Activated CD4-positive, CD25-positive, alpha-beta regulatory T cell treated with anti-CD3 and anti-CD28 coated beads, Interleukin-2, amount 50 U/mL, for 16 hours (primary cell): ENCODE measurements at regions not wholly inside any gene's neighbourhood (a gene's known extent, or its start where the extent isn't known, plus 50 kb on each side); places are given as distances from the start of the nearest gene placed in this dataset.
A peak's percentile ranks its signal among the peaks of the same experiment; 100 is the strongest.

Experiments
- DNase-seq: peaks from one replicate; pipeline ENCODE4 v3.0.0-alpha.2; 2020; ENCODE audit warnings: low read depth, low spot score

DNA sequence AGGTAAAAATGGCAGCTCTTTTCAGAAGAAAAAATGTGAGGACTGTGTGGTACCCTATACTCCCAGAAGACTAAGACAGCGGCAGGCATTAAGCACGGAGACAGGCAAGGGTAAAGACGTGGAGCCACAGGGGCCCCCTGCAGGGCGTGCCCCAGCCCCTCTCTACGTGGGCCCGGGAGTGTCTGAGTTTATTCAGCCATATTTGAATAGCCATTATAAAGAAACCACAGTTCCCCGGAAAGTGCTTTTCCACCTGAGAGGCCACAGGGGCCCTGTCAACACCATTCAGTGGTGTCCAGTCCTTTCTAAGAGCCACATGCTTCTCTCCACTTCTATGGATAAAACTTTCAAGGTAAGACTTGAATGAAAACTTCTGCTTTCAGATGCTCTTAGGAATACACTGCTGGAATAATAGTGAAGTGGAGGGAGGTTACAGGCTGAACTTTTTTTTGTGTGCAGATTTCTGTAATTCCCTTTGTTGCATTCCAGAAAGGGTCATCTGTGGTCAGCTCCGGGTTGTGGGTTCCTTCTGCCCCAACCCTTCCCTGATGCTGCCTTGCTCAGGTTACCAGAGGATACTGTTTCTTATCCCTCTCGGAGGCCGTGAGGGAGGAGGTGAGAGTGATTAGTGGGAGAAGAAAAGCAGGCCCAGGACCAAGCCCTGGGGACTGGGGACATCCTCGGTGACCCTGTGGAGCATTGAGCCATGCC, 58.4 kb downstream of the SLC25A47 start:
- no peak for DNase-seq

DNA sequence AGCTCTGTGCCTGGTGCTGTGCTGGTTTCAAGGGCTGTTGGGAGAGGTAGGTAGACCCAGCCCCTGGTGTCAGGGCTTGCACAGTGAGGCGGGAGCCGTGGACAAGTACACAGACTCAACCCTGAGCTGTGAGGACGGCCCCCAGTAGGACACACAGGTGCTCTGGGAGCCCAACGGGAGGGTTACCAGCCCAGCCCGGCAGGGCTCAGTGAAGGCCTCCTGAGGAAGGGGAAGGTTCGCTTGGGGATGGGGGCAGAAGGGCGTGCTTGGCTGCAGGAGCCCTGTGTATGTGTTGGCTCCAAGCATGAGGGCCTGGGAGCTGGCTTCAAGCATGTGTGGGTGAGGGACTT, 58.9 kb downstream of the SLC25A47 start:
- no peak for DNase-seq

DNA sequence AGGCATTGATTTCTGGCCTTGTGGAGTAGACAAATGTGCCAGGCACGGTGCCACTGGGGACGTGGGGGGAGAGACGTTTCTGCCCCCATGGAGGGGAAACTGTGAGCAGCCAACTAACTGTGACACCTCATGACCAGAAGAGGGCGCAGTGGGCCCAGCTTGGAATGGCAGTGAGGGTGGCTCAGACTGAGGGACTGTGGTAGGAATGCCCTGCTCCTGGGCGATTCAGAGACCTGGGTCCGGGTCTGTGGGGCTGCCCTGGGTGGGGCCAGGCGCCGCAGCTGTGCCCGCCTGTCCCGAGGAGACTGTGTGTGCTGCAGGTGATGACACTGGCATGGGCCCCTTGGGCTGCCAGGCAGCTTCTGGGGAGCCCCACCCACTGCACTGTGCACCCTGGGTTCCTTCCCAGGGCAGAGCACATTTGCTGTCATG, 60.6 kb downstream of the SLC25A47 start:
- peak; percentile 51 for DNase-seq

DNA sequence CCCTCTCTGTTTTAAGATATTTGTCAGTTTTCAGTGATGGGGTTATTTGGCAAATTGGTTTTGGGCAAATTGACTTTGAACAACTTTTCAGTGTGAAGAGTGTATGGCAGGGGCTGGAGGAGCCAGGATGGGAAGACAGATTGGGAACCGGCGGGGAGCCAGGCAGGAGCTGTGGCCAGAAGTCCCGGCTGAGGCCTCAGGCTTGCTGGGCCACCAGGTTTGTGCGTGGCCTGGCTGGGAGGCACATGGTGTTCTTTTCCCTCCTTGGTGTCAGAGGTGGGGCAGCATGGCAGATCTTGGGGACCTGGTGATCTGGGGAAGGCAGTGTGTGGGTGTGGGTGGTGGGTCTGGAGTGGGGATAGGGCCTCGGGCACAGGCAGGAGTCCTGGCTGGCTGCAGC, 61.1 kb downstream of the SLC25A47 start:
- no peak for DNase-seq

DNA sequence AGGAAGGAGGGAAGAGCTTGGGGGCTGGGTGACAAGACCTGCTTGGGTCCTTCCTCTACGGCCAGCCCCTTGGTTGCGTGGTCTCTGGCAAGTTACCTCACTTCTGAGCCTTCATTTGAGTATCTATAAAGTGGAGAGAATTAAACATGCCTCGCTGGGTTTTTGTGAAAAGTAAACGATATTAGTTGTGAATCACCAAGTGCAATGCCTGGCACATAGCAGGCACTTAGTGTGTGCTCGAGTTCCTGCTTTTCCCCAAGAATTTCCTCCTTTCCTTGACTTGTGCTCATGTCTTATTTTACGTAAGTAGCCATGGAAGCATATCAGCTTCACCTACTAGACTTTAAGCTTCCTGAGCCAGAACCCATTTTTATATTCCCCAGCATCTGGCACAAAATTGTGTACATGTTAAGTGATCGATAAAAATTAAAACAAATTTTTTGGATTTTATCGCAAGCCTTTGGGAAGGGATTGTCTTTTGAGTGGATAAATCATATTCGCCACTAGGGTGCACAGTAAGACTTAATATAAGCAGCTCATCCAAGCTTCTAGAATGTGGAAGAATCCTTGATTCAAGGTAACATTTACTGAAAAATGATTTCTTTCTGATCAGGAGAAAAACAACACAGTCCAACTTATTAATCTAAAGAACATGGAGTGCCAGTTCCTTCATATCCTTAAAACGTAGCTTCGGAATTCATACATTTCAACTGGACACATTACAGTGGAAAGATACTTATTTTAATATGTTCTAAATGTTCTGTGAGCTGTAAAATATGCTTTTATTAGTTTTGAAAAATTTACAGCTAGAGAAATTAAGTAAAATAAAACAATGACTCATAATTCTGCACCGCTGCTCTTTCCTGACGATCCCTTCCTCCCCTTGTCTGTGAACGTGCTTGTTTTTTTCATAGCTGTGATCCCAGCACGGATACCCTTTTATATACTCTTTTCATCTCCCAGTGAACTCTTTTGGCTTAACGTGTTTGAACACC, 62.0 kb downstream of the SLC25A47 start:
- DNase-seq, result no peak

DNA sequence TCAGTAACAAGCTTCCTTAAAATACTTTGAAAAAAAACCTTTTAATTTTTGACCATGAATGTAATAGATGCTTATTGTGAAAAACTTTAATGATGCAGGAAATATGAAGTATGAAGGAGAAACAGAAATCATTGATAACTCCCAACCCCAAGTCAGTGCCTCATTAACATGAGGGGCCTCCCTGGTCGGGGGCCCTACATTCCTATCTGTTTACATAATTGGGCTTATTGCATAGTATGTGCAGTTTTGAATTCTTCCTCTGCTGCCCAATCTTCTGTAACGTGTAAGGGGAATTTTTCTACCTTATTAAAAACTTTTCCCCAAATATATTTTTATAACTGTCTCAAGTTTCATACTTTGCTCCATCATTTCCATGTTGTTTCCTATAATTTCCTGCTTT, 63.0 kb downstream of the SLC25A47 start:
- DNase-seq, result no peak

DNA sequence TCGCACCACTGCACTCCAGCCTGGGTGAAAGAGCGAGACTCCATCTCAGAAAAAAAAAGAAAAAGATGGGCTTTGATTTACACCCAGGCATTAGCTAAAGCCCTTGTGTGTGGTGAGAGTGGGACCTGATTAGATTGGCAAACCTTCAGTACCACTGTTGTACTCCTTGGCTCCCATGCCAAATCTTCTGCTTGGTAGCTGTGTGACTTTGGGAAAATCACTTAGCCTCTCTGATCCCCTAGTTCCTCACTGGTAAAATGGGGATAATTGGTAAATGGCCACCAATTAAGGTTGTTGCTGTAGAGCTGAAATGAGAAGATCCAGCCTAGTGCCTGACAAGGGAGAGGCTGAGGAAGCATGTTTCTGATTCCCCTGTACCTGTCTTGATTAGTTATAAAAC, 63.7 kb downstream of the SLC25A47 start:
- no peak for DNase-seq

DNA sequence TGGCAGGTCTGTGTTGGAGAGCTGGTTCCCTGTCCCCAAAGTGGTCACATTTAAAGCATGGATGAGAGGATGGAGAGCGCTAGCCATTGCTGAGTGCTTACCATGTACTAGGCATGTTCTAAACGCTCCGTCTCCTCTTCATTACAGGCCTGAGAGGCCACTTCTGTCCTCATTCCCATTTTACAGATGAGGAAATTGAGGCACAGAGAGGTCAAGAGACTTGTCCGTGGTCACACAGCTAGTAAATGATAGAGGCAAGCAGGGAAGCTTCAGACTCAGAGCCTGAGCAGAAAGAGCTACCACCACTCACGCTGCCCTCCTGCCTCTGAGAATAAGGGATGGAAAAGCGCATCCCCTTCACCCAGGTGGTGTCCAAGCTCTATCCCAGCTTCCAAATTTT, 64.3 kb downstream of the SLC25A47 start:
- no peak for DNase-seq

DNA sequence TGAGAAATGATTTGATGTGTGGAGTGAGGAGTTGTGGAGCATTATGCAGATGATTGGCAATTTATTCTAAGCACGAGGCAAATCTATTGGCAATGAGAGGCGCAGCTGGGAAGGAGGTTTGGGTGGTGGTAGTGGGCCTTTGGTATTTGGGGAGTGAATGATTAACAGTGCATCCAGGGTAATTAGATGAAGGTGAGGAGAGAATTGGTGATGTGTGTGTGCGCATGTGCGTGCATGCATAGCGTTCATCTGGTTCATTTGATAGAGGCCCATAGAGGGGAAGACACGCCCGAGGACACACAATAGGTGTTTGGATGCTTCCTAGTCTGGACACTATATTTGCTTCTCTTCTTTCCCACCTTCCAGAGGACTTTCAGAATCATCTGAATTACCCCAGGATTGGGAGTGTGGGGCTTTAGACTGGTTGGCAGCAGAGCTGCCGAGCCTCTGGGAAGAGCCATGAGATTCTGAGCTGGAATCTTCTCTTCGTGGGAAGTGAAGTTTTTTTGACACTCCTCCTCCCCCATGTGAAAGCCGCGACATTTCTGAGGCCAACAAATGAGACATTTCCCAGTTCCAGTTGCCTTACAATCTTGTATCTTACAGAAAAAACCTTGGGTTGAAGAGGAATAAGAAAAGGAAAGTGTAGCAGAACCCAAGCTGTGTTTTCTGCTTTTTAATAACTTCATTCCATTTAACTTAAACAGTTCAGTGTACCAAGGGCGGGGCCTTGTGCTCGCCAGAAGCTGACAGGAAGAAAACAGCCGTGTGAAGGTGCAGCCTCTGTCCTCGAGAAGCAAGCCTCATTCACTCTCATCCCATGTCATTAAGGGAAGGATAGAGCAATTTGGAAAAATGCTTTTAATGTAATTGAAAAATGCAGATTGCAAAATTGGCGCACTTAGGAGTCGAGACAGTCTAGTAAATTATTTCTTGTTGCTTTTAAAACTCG, 65.2 kb downstream of the SLC25A47 start:
- DNase-seq, result no peak

DNA sequence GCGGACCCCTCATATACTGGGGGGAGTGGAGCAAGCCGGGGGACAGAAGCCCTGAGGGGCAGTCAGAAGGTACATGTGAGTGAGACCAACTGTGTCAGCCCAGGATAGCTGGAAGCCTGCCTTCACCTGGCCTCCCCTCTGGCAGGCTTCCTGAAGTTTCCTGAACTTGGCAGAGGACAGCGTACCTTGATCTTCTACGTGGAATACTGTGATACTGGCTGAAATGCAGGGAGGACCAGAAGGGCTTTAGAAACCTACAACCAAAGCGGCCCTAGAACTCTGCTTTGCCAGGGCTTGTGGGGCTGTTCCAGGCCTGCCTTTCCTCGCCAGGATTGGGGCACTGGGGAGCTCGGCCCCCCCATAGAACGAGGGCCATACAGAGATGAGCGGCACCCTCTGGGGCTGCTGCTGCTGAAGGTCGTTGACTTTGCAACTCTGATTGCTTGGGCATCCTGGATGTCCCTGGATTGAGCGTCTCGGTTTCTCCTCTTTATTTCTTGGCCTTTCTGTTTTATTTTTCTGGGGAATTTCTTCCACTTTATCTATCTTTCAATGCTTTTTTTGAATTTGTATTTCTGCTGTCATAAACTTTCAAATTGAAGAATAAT, 66.5 kb downstream of the SLC25A47 start:
- DNase-seq, result no peak

DNA sequence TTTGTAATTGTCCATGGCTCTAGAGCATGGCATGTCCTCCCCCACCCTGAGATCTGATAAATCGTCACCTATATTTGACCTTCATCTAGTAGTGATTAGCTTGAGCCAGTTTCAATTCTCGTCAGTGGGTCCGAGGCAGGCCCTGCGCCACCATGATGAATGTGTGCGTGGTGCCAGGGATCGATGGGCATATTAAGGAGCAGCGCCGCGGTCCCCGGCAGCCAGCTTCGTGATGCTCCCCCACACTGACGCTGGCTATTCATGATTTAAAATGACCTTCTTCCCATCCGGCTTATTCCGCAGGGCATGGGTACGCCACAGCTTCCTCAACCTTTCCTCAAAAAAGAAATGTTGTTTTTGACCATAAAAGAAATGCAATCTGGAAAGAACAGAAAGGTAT, 68.0 kb downstream of the SLC25A47 start:
- DNase-seq, result no peak

DNA sequence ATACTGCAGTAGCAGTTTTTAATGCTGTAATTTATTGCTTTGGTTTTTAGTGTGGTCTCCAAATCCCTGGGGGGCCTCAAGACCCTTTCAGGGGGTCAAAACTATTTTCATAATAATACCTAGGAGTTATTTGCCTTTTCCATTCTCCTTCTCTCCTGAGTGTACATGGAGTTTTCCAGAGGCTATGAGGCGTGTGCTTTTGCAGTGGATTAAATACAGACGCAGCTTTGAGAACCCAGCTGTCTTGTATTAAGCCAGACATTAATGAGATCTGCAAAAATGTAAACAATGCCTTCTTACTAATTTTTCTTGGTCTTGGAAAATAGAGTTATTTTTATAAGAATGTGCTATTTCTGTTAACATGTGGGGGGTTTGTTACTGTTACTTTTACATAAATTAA, 68.6 kb downstream of the SLC25A47 start:
- DNase-seq, result no peak

DNA sequence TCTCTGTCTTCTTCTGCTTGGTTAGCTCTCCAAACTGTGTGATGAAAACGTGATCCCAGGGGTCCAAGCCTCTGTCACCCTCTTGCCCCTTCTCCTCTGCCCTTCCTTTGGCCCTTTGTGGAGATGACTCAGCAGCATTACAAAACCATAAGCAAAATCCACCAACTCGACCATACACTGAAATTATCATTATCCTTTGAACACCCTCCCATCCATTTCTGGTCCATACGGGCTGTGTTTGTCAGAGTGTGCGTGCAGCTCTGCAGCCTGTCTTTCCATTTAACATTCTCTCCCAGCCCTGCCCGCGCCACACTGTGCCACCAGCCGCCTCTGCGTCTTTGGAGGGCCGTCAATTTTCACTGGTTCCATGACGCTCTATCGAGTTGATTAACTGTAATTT, 69.2 kb downstream of the SLC25A47 start:
- DNase-seq, result no peak

DNA sequence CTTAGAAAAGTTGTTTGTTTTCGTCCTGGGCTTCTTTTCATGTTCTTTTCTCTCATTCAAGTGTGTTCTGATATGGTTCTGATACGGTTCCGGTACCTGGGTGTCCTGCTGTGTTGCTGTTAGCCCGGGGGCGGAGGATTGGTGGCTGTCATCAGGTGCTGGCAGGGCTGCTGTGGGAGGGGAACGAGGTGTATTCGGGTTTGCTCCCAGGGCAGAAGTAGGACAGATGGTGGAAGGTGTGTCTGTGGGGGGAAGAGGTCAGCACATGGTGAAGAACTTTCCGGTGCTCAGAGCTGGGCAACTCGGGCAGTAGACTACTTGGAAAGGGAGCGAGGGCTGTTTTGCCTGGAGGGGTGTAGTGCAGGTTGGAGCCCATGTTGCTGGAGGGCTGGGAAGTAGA, 70.2 kb downstream of the SLC25A47 start:
- DNase-seq, result no peak

DNA sequence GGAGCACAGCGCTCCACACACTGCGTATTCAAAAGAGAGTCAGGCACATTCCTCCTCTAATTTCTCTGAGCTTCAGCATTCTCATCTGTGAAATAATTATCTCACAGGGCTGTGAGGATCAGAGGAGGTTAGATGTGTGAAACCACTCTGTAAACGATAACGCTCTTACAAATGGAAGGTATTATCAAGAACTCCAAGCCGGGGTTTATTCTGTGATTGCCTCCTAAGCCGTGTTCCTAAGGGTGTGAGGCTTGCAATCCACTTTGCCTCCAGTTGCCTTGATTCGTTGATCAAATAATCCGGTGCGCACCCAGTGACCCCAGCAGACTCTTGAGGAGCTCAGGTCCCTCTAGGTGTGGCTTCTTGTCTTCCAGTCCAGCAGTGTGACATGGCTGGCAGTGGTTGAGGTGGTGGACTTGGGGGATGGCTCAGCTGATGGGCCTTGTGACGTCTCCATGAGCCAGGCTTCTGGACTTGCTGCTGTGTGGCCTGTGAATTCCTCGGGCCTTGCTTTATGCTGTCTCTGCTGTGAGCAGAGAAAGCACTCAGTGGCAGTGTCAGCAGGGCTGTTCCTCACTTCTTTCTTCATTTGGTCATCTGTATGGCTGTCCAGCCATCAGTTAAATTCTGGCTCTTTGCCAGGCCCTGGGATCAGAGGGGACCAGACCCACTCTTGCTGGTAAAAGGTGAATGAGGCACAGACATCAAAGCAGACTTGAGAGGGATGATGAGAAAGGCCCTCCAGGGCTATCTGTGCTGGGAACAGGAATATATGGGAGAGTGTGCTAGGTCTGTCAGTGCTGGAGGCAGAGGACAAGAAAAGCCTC, 71.0 kb downstream of the SLC25A47 start:
- no peak for DNase-seq

DNA sequence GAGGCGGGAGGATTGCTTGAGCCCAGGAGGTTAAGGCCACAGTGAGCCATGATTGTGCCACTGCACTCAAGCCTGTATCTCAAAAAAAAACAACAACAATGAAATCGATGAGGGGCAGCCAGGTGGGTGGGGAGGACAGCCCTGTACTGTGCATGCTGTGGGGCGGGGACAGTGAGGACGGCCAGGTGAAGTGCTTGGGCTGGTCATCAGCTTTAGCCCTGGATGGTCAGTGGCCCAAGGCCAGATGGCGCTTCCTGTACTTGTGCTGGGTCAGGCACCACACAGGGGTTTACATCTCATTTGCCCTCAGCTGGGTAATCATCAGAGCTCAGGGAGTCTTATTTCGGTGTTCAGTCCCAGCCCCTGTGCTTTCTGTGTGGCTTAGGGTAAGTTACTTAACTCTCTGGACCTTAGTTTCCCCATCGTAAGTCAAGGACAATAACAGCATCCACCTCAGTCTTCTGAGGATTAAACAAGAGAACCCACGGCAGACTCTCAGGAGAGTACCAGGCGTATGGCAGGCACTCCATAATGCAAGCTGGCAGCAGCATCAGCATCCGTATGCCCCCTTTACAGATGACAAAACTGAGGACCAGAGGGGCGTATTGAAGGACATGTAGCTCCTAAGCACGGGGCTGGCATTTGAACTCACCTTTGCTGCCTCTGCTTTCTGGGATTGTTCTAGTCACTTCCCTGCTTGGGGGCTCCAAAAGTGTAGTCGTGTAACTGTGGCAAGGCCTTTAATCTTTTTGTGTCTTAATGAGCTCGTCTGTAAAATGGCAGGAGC, 71.9 kb downstream of the SLC25A47 start:
- no peak for DNase-seq

DNA sequence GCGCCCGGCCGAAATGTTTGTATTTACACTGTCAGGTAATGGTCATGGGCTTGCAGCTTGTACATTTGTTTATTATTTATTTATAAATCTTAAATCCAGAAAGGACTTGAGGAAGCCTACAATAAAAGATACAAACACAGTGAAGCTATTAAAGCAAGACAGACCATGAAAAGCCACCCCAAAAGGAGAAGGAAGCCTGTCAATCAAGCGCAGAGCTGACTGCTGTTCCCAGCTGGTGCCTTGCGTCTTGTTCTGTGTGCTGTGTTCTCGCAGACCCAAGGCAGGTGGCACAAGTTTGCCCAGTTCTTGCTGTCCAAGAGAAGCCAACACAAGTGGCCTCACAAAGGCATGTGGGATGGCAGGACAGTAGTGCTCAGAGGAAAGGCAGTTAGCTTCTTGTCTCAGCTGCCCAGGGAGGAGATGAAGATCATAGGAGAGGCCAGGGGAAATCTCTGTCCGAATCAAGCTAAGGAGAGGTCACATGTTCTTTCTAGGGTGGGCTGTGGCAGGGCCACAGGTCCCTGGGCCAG, 73.2 kb downstream of the SLC25A47 start:
- no peak for DNase-seq

DNA sequence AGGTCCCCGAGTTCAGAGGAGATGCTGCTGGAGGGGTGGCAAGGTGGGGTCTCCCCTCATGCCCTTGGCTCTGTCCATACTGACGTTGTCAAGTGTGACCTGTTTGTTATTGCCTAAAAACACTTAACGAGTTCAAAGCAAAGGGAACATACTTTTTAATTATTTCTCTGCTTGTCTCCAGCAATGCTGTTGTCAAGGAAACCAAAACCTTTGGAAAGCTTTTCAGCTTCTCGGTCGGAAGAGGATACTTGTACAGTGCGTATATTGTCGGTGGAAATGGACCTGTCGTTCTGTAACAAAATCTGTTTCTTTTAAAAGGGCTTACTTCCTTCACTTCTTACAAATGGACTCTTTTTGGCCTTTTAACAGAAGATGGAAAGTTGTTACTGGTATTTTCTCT, 73.9 kb downstream of the SLC25A47 start:
- no peak for DNase-seq

DNA sequence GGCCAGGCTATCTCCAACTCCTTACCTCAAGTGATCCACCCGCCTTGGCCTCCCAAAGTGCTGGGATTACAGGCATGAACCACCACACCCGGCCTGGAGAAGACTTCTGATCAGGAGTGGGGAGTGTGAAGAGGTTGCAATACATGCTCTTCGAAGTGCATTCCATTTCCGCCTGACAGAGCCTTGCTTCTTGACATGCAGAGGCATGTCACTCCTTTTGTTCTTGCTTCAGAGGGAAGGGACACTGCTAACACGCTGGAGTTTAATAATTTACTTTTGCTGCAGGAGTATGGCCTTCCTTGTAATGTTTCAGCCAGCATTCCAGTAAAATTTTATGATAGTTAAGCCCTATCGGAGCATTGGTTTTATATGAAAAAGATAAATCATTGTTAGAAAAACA, 74.9 kb downstream of the SLC25A47 start:
- no peak for DNase-seq
